Keratinocyte (primary cell): ENCODE measurements at regions not wholly inside any gene's neighbourhood (a gene's known extent, or its start where the extent isn't known, plus 50 kb on each side); places are given as distances from the start of the nearest gene placed in this dataset.
"Not testable (repeated sequence)": the region's sequence is repeated elsewhere in the genome, so short reads cannot be mapped to it uniquely, and the experiment has no call there.

ENCODE experiments used
- DNase-seq: peaks from one replicate; pipeline ENCODE4 v3.0.0-alpha.2; 2011; ENCODE audit warnings: low read depth, missing footprints, low spot score
- FAIRE-seq: peaks from 2 replicates; lab custom pipeline; 2011; peaks lifted over from hg19 to GRCh38; lab: Jason Lieb, UNC
- H2AFZ ChIP-seq: 2 replicates; pipeline ENCODE4 v1.6.0; 2012; ENCODE audit warnings: low read length, control low read depth, inconsistent platforms; ENCODE audit not compliant: control insufficient read depth
- H3K27ac ChIP-seq: 2 replicates; pipeline ENCODE4 v1.5.1; 2011; ENCODE audit warnings: low read length; ENCODE audit not compliant: control insufficient read depth, insufficient read depth
- H3K27me3 ChIP-seq: 3 replicates; pipeline ENCODE4 v1.6.0; 2011; ENCODE audit warnings: low read length; ENCODE audit not compliant: control insufficient read depth, insufficient read depth; ENCODE audit errors: extremely low read depth
- H3K36me3 ChIP-seq, 2 experiments: 2 replicates in 1 of 2; 3 replicates in 1 of 2; pipeline ENCODE4 v1.5.1; 2011; ENCODE audit warnings: low read length in 2 of 2, mild to moderate bottlenecking in 1 of 2; ENCODE audit not compliant: control insufficient read depth in 2 of 2, insufficient read depth in 2 of 2; ENCODE audit errors: extremely low read depth in 1 of 2
- H3K4me1 ChIP-seq: 3 replicates; pipeline ENCODE4 v1.5.1; 2011; ENCODE audit warnings: low read length; ENCODE audit not compliant: control insufficient read depth, insufficient read depth; ENCODE audit errors: extremely low read depth
- H3K4me2 ChIP-seq: 3 replicates; pipeline ENCODE4 v1.6.0; 2011; ENCODE audit warnings: low read depth, low read length; ENCODE audit not compliant: control insufficient read depth, insufficient read depth; ENCODE audit errors: extremely low read depth
- H3K4me3 ChIP-seq, 3 experiments: fragments of 200-600 bp in 1 of 3; sonication (generic) in 1 of 3; 2 replicates in 2 of 3; 3 replicates in 1 of 3; pipeline ENCODE4 v1.5.1; 2011 to 2016; ENCODE audit warnings: low read length in 3 of 3, mild to moderate bottlenecking in 3 of 3, control low read depth in 2 of 3, inconsistent platforms in 1 of 3, low read depth in 1 of 3, mixed read lengths in 1 of 3, mixed run types in 1 of 3, moderate library complexity in 1 of 3; ENCODE audit not compliant: control insufficient read depth in 2 of 3, insufficient read depth in 2 of 3; ENCODE audit errors: extremely low read depth in 1 of 3
- H3K79me2 ChIP-seq: 2 replicates; pipeline ENCODE4 v1.6.0; 2012; ENCODE audit warnings: low read length; ENCODE audit not compliant: control insufficient read depth, insufficient read depth
- H3K9ac ChIP-seq: 3 replicates; pipeline ENCODE4 v1.6.0; 2011; ENCODE audit warnings: low read length; ENCODE audit not compliant: control insufficient read depth, insufficient read depth; ENCODE audit errors: extremely low read depth
- H3K9me1 ChIP-seq: 3 replicates; pipeline ENCODE4 v1.6.0; 2011; ENCODE audit warnings: low read length; ENCODE audit not compliant: control insufficient read depth, insufficient read depth; ENCODE audit errors: extremely low read depth
- H3K9me3 ChIP-seq: 2 replicates; pipeline ENCODE4 v1.5.1; 2012; ENCODE audit warnings: low read depth, low read length; ENCODE audit not compliant: control insufficient read depth
- H4K20me1 ChIP-seq: 3 replicates; pipeline ENCODE4 v1.6.0; 2011; ENCODE audit warnings: low read length; ENCODE audit not compliant: control insufficient read depth, insufficient read depth; ENCODE audit errors: extremely low read depth
- EZH2 ChIP-seq: IDR thresholded peaks from one replicate; pipeline ENCODE4 v1.6.1; 2012; ENCODE audit warnings: inconsistent platforms, mild to moderate bottlenecking, low read length, moderate library complexity
- dilution Hi-C: fragments of 300-500 bp; cut with MboI; formaldehyde crosslinking; loops from one replicate; pipeline ENCODE4 v1.7.0; 2020; ENCODE audit warnings: low sequenced_read_pairs; ENCODE audit not compliant: extremely low pct_ligation_motif_present
- TF ChIP-seq, protein P1 (sequence below), 3 experiments: IDR thresholded peaks in 1 of 3; conservative IDR thresholded peaks in 1 of 3; optimal IDR thresholded peaks in 1 of 3; 2 replicates in 2 of 3; 3 replicates in 1 of 3; pipeline versions ENCODE3 to v1.5.1; 2011; ENCODE audit warnings: low read length in 3 of 3, mild to moderate bottlenecking in 3 of 3, moderate library complexity in 2 of 3, control low read depth in 1 of 3, inconsistent platforms in 1 of 3; ENCODE audit not compliant: insufficient read depth in 2 of 3; ENCODE audit errors: extremely low read depth in 1 of 3

DNA sequence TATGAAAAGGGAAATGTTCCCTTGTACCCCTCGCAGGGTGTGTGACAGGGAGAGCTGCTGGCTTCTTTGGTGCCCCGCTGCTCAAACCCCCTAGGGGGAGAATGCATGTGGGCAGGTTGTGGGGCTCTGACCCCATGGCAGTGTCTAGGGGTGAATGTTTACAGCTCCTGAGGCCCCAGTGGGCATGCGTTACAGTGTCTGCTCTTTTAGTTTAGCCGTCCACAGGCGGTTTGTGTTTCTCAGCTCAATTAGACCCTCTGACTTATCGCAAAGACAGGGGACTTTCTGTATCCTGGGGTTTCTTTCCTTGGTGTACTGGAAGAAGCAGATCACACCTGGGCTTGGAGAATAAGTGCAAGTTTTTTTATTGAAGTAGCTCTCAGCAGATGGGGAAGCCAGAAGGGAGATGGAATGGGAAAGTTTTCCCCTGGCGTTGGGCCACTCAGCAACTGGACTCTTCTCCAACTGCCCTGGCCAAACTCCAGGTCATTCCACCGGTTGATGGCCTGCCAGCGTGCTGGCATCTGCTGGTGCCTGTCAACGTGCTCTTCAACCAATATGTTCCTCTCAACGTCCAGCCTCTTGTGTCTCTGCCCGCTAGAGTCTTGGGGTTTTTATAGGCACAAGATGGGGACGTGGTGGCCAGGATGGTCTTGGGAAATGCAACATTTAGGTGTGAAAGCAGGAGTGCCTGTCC is 720.9 kb downstream of the FSCB start:
- Histone ChIP-seq H3K4me3 (no peak overlapping the region), H3K36me3 (no peaks in the 10 kb centered on the region), H3K4me2 (no peak overlapping the region), H3K9ac (no peak overlapping the region), H3K9me3 (no peaks in the 10 kb centered on the region), H3K4me1 (no peaks in the 10 kb centered on the region), H3K9me1 (no peaks in the 10 kb centered on the region), H3K27me3 (no peaks in the 10 kb centered on the region), H3K79me2 (no peaks in the 10 kb centered on the region), H2AFZ (no peak overlapping the region), H3K27ac (no peak overlapping the region), H4K20me1 (no peaks in the 10 kb centered on the region)
- TF ChIP-seq, protein P1, sequence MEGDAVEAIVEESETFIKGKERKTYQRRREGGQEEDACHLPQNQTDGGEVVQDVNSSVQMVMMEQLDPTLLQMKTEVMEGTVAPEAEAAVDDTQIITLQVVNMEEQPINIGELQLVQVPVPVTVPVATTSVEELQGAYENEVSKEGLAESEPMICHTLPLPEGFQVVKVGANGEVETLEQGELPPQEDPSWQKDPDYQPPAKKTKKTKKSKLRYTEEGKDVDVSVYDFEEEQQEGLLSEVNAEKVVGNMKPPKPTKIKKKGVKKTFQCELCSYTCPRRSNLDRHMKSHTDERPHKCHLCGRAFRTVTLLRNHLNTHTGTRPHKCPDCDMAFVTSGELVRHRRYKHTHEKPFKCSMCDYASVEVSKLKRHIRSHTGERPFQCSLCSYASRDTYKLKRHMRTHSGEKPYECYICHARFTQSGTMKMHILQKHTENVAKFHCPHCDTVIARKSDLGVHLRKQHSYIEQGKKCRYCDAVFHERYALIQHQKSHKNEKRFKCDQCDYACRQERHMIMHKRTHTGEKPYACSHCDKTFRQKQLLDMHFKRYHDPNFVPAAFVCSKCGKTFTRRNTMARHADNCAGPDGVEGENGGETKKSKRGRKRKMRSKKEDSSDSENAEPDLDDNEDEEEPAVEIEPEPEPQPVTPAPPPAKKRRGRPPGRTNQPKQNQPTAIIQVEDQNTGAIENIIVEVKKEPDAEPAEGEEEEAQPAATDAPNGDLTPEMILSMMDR (optimal IDR thresholded peaks at IDR 0.05 in 1 of 3, IDR thresholded peaks at IDR 0.05 in 1 of 3, conservative IDR thresholded peaks at IDR 0.05 in 1 of 3; ENCODE audit: extremely low read depth in 1 of 3, insufficient read depth in 2 of 3, low read length in 3 of 3) = no peak
- no peak for TF ChIP-seq EZH2
- dilution Hi-C loops = no loop called here
- no peak for FAIRE-seq
- no peak for DNase-seq

DNA sequence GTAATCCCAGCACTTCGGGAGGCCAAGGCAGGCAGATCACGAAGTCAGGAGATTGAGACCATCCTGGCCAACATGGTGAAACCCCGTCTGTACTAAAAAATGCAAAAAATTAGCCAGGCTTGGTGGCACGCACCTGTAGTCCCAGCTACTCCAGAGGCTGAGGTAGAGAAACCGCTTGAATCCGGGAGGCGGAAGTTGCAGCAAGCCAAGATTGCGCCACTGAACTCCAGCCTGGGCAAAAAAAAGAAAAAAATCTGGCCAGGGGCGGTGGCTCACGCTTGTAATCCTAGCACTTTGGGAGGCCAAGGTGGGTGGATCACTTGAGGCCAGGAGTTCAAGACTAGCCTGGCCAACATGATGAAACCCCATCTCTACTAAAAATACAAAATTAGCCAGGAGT is 722.7 kb downstream of the FSCB start:
- H3K4me3 ChIP-seq, H3K9me3 ChIP-seq, H3K27ac ChIP-seq, H3K27me3 ChIP-seq, dilution Hi-C loops, H3K36me3 ChIP-seq, DNase-seq, H3K79me2 ChIP-seq, H4K20me1 ChIP-seq, H3K4me2 ChIP-seq, H3K9ac ChIP-seq, H3K4me1 ChIP-seq, H3K9me1 ChIP-seq, H2AFZ ChIP-seq, FAIRE-seq: not testable (repeated sequence)
